NCI-H187 (cell line): ENCODE measurements at regions not wholly inside any gene's neighbourhood (a gene's known extent, or its start where the extent isn't known, plus 50 kb on each side); places are given as distances from the start of the nearest gene placed in this dataset.

Experiments
- DNase-seq, 2 experiments: peaks; one replicate each; lab custom pipeline; 2025; lab: John Stamatoyannopoulos, UW

DNA sequence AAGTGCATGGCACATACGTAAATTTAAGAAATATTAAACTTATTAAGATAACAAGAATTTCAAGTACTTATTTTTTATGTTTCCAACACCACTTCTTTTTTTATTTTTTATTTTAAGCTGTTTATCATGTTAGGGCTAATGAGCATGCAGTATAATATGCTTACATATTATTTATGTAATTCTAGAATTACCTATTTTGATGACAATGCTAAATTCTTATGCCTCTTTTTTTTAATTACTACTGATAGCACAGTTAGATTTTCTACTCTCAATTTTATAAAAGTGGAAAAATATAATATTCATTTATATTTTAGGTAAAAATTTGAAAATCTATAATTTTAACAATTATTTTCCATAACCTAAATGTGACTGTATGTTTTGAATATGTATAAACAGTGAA, 713.0 kb downstream of the MRPL39 start:
- no peak for DNase-seq

DNA sequence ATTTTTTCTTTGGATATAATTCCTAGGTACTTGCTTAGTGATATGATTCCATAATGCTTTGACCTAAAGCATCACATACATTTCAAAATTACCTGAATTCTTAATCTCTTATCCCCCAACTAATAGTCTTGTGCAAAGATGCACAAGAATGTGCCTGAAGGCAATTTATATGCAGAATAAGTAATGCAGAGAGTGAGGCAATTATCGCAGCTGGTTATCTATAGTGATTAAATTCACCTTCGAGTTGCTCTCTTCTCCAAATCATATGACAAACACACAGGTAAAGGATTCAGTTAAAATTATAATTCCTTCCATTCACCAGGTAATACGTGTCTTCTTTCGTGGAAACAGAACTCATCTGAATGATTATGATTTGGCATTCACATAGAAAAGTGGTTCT, 717.3 kb downstream of the MRPL39 start:
- no peak for DNase-seq

DNA sequence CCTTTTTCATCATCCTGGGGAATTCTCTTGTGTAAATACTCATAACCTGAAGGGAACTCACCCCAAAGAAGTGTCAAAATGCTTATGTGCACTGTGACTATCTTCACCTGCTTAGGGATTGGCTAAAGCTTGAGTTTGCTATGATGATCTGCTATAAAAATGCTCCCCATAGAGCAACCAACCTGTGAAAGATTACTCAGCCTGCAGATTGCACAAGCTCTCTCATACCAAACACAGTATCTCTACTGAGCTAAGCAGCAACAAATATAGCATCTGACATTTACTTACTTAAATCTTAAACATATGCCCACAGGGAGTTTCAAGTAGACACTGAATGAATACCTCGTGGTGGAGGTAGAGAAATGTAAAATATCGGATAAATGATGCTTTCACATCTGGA, 725.8 kb downstream of the MRPL39 start:
- no peak for DNase-seq

DNA sequence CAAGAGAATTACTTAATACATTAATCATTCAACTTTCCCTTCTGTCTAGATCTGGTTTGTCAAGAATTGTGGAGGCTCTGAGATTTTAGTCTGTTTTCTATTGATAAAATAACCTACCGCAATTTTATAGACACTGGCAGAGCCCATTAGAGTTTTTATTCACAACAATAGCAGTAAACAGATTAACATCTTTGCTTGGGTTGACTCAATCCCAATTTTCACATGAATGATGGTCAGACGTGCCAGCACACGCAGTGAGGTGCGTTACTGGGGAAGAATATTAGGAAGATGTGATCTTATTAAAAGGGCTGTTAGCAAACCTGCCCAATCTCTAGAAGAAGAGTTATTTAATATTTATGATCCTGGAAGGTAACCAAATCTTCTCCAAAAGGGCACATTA, 736.6 kb downstream of the MRPL39 start:
- DNase-seq: no peak

DNA sequence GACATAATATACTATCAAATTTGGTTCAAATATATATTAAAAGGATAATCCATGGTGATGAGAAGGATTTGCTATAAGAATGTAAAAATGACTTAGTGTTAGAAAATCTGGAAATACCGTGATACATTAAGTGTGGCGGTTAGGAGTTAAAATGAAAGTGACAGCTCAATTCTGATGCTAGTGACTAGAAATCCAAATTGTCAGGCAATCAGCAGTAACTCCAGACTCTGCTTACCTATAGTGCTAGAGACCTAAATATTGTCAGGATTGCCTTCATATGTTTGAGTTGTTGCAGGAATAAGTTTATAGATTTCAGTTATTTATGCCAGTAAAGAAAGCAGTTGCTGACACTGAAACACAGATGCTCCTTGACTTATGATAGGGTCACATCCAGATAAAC, 737.4 kb downstream of the MRPL39 start:
- DNase-seq: no peak

DNA sequence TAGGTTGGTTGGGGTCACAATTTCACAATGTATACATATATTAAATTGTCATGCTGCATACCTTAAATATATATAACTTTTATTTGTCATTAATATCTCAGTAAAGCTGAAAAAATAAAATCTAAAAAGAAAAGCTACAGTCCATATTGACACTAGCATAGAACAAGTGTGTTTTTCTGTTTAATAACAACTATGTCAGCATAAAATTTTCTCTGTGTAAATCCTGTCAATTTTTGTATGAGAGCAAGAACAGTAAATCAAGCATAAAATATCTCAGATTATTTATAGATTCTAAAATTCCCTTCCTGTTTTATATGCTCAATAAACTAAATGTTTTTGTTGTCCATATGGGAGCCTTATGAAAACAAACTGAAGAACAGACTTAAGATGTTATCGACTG, 739.2 kb downstream of the MRPL39 start:
- DNase-seq: no peak

DNA sequence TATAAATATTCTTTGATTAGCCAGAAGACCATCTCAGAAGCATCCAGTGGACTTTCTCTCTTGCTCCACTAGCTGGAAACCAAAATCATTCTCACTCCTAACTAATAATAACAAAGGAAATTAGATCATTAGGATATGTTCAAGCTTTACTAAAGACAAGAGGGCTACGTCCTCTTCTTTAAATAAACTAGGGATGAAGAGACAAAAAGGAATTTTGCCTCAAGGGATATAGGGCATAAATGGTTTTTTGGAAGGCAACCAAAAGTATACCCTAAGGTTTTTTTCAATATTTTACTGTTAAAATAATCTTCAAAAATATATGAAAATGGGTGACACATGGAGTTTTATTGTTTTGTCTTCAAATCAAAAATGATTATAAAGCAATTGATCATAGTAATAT, 745.8 kb downstream of the MRPL39 start:
- no peak for DNase-seq

DNA sequence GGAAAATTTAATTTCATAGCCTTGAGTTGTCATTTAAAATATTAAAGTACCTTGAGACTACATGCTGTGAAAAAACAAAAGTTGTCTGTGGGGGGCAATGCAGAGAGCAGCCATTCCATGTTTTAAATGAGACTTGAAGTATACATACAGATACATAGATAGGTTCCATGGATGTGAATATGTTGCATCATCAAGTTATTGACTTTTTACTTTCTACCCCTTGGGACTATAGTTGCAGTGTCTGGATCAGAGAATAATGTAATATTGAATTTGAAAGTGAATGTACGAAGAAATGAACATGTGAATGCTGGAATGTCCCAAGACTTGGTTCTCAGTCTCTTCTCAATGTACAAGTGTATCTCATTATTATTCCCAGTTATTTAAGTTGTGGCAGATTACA, 751.0 kb downstream of the MRPL39 start:
- no peak for DNase-seq

DNA sequence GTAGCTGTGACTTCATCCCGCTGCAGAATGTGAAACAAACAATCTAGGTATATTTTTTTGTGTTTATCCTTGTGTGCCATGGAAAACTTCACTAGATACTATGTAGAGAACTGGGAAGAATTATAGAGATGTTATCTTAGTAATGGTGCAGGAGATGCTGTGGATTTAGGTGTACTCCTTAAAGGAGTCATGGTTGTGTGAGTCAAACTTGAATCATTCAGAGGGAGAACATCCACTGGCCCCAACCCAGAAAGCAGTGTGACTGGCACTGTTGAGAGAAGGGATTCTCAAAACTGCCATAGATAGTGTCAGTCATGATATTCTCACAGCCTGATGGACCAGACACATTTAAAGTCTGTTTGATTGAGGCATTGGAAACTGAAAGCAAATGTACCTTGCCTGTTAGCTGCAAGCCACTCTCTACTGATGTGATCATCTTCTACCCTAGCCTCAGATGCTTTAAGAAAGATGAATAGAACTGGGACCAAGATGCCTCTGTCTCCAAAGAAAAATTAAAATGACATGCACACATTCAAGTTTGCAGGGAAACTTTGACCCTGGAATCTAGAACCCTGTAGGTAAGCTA, 754.6 kb downstream of the MRPL39 start:
- no peak for DNase-seq

DNA sequence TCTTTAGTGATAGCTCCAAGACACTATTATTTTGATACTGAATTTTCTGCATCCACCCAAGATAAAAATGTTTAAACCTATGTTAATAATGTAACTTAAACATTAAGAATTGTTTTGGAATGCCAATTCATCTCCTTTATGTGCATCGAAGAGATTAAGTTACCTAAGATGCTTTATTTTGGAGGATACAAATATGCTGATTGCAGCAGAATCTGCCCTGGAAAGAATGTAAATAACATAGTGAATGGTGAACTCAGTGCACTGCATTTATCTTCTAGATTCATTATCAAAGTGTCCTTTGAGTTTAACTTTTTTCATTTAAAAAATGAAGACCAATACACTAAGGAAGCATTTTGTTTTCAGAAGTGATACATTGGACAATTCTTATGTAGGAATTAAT, 757.2 kb downstream of the MRPL39 start:
- DNase-seq: no peak

DNA sequence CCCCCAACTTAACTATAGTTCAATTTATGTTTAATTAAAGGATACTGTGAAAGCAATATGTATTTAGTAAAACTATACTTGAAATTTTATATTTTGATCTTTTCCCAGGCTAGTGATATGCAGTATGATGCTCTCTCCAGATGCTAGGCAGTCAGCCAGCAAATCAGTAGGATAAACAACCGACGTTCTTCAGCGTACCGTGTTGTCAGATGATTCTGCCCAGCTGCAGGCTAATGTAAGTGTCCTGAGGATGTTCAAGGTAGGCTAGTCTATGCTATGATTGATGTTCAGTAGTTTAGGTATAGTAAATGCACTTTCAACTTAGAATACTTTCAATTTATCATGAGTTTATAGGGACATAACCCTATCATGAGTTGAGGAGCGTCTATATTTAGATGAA, 762.6 kb downstream of the MRPL39 start:
- no peak for DNase-seq

DNA sequence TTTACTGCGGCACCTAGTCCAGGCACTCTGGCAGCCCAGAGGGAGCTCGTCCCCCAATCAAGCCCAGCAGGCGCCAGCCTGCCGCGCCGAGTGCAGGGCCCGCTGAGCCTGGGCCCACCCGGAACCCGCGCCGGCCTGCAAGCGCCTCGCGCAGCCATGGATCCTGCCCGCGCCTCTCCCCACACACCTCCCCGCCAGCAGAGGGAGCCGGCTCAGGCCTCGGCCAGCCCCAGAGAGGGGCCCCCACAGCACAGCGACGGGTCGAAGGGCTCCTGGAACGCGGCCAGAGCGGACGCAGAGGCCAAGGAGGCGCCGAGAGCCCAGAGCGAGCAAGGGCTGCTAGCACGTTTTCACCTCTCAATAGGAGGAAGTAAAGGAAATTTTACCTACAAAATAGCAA, 767.0 kb downstream of the MRPL39 start:
- no peak for DNase-seq

DNA sequence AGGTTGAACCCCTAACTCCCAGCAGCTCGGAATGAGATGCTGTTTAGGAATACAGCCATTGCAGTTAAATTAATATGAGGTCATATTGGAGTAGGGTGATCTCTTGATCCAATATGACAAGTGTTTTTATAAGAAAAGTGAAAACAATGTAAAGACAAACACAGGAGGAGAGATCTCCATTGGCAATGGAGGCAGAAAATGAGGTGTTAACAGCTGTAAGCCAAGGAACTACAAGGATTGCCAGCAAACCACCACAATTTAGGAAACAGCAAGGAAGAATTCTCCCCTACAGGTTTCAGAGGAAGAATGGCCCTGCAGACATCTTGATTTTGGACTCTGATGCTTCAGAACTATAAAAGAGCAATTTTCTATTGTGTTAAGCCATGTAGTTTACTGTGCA, 774.3 kb downstream of the MRPL39 start:
- DNase-seq: no peak

DNA sequence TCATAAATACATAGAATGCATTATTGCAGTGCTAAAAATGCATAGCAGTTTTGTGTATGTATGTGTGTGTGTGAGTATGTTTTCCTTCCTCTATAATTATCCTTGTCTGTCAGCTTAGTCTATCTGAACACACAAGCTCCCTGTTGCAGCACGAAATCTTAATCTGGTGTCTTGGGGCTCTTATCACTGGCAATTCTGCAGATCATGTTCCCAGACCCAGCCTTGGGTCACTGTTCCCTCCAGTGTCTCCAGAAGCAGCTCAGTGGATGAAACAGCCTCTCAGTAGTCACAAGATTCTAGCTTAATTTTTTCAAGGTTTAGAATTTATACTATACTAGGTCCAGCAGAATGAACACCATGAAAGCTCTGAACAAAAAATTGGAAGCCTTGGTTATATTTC, 777.9 kb downstream of the MRPL39 start:
- DNase-seq: no peak

DNA sequence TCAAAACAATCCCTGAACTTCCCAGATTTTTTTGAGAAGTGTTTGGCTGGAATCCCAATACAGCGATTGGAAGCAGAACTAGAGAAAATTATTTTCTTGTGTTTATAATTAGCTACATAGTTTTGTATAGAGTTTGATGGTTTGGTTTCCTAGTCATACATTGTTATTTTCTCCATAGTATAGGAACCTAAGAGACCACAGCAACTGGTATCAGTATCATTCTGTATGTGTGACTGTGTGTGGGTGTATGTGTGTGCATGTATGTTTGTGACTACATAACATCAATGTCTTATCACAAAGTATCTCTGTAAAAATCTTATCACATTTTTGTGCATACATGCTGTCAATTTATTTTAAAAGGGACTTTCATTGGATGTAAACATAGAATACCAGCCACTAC, 780.5 kb downstream of the MRPL39 start:
- DNase-seq: no peak

DNA sequence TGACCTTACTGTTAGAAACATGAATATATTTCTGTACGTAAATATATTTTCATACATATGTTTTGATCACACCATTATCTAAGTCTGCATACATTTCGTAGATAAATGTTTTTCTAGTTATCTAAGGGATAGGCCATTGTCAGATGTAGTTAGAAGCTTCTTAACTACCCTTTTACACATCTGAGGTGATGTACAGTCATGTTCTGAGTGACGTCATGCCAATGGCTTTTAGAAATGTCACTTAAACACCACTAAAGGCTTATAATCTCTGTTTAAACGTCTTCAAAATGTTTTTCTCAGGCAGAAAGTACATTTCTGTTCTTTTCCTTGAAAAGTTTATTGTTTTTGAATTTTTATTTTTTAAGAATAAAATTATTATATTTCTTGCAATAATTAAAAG, 781.9 kb downstream of the MRPL39 start:
- DNase-seq: no peak

DNA sequence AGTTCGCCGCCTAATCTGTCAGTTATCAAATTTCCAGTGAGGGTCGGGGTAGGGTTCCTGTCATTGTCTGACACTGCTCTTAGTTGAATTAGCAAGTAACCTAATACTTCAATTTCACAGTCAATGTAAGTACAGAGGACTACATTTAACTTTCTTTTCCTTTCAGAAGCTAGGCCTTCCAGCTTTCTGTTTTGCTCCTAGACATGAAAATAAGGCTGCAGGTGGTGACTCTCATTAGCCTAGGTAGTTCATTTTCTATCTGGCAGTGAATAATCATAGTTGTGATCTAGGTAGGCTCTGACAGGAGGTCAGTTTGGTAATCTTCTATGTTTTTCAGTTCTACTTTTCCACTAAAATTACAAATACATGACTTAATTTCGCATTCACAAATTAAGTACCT, 783.1 kb downstream of the MRPL39 start:
- DNase-seq: no peak

DNA sequence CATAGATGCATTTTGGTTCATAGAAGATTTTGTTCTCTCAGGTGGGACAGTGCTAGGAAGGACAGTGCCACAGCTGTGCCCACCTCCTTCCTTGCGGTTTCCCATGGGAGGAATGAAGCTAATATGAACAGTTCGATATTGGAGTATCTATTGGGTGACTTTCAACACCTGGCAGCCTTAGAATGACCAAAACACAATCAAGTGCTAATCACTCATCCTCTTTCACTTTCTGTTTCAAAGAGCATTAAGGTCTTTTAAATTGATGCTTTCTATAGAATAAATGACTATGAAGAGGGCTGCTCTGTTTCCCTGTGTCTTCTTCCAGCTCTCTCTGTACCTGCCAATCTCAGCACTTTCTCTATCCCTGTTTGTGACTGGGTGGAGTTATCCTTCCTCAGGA, 784.0 kb downstream of the MRPL39 start:
- no peak for DNase-seq

DNA sequence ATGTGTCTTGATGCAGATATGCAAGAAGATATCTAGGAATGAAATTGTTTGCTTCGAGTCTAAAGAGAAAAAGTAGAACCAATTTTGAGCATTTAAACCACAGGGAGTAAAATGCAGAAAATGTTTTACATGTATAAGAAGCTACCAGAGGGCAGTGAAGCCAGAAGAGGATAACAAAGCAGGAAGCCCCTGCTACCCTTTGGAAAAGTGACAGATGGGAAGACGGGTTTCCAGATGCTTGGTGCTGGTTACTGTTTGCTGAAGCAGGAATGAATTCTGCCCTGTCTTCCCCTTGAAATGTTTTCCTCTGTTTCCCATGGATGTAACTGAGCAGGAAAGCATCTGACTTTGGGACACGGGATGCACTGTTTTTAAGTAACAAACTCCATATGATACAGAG, 822.2 kb downstream of the MRPL39 start:
- no peak for DNase-seq

DNA sequence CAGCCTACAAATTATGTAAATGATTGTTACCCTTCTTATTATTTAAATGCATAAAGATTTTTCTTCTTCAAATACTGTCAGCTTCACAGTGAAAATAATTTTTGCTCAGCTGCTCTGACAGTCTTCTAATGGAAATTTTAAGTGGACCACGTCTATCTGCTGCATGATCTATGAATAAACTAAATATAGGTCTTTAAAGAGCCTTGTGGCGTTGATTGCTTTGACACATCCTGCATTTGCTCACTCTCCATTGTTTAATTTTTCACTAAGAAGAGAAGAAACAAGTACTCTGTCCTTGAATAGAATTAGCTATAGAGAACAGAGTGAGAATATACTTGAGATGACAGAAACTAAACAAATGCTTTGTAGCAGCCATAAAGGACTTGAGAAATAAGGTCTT, 826.1 kb downstream of the MRPL39 start:
- no peak for DNase-seq

DNA sequence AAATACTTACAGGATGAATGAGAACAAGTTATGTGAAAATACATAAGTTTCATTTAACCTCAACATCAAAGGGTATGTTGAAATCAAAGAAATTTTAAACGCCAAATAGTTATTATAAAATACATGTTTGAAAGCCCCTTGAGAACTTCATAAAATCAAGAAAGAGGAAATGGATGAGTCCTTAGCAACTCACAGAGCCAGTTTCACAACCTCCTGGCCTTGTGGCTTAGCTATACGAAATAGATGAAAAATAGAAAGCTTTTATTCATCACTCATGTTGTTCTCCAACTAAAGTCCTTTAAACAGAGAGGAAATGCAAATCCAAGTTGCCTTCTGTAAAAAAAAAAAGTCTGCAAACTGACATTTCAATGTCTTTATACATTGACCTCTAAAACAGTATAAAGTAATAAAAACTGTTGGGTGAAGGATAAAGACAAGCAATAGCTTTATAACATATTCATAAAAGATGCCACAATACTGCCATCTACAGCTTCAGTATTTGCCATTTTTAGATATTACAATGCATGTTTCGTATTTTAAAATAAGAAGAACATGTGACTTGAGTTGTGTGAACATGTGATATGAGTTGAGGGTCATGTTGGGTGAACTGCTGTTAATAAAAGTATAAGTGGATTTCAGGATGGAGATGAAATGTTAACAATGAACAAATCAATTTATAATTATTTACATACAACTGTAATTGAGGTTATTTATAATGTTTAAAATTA, 847.8 kb downstream of the MRPL39 start:
- DNase-seq: no peak

DNA sequence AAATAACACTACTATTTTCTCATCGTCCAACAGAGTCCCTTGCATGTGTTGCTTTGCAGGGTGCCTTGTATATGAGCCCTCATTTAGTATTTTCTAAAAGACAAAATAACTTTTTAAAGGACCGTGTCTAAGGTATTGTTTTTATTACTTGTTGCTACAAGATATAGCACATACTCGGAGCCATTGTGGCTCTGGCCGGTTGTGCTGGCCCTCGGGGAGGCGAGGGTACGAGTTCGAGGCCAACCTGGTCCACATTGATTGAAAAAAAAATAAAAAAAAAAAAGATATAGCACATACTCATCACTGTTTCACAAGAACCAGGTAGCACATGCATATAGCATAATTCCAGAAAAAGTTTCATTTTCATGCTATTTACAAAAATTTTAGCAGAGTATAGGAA, 869.2 kb downstream of the MRPL39 start:
- DNase-seq: no peak

DNA sequence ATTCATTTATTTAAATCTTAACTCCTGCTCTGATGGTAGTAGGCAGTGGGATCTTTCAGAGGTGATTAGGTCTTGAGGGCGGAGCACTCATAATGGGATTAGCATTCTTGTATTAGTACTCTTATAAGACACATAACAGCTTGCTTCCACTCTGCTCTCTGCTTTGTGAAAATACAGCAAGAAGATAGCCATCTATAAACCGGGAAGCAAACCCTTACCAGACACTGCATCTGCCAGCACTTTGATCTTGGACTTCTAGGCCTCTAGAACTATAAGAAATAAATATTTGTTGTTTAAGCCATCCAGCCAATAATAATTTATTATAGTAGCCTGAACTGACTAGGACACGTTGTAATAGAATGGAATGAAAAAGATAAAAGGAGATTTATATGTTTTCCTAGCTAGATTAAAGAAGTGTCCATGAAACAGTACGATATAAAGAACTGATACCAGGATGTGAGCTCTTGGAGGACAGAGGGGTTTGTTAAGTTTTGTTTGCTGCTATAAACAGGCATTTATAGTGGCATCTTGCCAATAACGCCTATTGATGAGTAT, 869.9 kb downstream of the MRPL39 start:
- no peak for DNase-seq

DNA sequence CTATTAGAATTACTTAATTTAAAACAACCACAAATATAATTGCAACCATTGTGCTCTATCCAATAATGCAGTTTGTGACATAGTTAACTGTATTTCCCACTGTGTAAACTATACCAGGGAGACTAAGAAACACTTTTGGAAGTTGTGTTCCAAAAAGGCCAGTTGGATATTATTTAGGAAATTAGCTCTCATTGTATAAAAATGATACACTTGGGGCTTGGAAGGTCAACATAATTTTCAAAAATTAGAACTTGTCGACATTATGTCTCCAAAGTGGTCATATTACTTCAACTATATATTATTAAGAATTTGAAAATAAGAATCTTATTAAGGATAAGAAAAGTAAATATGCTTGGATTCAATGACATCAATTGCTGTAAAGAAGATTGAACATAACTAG, 876.6 kb downstream of the MRPL39 start:
- DNase-seq: no peak
